NCI-H1092 treated with DMSO at 0.1 percent for 48 hours (cell line): ENCODE measurements at regions not wholly inside any gene's neighbourhood (a gene's known extent, or its start where the extent isn't known, plus 50 kb on each side); places are given as distances from the start of the nearest gene placed in this dataset.
A peak's percentile ranks its signal among the peaks of the same experiment; 100 is the strongest.

ENCODE experiments used
- DNase-seq: peaks from one replicate; lab custom pipeline; 2025; lab: John Stamatoyannopoulos, UW

GRCh38 chr13:111038887-111039286 lies 76.2 kb upstream of the ARHGEF7 start:
- no peak for DNase-seq

DNA sequence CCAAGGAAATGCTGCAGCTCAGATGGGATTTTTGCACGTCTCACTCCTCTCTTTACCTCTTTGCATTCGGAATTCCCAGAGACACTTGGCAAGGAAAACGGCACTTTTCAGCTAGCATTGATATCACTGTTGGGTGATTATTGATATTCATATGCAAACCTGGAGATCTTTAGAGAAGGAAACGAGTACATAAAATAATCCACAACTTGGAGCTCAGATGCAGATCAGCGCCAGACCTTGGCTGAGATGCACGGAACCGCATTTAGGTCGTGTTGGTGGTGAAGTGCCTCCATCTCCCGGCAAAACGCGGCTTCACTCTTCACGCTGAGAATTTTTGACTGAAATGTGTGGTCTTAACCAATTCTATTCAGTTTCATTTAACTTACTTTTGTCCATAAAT lies 77.2 kb upstream of the ARHGEF7 start:
- DNase-seq = peak; percentile 79

DNA sequence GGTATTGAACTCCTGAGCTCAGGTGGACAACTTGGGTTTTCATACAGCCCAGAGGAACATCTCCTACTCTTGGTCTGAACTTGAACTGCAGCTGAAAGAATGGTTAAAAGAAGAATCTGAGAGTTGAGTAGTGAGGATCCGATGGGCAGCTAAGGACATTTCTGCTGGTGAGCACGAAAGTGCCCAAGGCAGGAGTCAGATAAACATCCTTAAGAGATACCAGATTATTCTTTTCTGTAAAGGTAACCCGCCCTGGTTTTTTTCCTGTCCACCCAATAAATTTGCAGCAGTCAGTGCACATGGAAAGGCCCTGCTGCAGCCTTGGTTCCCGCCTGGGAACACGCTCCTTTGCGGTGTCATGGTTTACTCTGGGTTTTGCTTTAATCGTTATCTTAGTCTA lies 78.4 kb upstream of the ARHGEF7 start:
- DNase-seq = no peak

DNA sequence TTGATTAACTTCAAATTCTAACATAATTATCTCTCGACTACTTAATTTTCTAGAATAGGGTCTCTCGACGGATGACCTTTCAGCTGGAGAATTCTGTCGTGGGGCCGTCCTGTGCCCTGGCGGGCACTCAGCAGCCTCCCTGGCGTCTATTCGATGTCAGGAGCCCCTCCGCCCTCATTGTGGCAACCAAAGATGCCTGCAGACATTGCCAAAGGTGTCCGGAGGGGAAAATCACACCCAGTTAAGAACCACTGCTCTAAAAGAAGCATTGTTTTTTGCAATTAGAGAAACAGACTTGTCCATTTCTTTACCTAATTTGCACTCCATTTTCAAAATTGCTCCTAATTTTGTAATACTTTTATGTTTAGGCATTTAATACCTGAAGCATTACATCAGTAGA lies 79.2 kb upstream of the ARHGEF7 start:
- no peak for DNase-seq

GRCh38 chr13:111034811-111035210 lies 80.3 kb upstream of the ARHGEF7 start:
- no peak for DNase-seq

DNA sequence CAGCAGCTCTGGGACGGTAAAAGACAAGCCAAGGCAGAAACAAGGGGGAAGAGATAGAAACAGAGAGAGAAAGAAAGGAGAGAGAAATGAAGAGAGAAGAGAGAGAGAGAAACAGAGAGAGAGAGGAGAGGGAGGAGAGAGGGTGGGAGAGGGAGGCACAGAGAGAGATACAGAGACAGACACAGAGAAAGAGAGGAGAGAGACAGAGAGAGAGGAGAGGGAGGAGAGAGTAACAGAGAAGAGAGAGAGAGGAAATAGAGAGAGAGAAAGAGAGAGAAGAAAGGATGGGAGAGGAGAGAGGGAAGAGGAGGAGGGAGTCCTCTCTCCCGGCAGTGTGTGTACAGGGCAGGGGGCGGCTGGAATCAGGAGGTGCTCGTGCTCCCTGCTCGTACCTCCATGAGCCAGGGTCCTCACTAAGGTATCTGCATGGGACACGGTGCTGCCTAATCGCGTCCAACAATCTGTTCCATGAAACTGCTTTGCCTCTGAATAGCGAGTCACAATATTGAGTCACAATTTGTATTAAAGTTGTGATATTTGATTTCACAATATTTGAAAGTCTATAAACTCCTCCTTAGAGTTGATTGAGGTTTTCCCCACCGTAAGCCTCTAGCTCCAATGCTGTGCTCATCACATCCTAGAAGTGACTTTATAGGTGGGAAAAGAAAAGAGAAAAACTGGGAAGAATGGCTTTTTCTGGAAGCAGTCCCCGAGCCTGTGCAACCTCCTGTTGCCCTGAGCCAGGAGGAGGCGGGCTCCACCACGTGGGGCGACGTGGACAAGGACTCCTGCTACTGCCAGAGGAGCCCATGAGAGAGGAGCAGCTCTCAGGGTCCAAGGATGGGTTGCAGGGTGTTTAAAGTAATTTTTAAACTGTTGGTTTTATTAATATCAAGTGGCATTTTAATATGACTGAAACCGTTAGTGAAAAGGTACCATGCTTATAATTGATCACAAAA lies 81.7 kb upstream of the ARHGEF7 start:
- no peak for DNase-seq

DNA sequence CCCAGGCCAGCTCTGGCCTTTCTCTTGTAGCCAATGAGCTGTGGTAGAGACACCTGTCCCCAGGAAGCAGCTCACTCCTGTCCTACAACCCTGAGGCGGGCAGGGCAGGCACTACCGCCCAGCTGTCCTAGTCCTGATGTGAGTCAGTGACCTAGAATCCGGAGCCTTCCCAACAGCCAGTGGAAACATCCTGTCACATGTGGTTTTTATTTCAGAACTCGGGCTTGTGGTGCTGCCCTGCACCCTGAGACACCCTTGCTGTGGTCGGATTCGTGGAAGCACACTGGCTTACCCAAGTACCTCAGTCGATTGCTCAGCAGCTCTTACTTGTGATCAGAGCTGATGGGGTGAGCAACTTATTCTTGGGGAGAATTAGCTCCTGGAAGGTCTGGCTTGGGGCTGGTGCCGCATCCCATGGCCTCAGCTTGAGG lies 83.6 kb upstream of the ARHGEF7 start:
- no peak for DNase-seq

DNA sequence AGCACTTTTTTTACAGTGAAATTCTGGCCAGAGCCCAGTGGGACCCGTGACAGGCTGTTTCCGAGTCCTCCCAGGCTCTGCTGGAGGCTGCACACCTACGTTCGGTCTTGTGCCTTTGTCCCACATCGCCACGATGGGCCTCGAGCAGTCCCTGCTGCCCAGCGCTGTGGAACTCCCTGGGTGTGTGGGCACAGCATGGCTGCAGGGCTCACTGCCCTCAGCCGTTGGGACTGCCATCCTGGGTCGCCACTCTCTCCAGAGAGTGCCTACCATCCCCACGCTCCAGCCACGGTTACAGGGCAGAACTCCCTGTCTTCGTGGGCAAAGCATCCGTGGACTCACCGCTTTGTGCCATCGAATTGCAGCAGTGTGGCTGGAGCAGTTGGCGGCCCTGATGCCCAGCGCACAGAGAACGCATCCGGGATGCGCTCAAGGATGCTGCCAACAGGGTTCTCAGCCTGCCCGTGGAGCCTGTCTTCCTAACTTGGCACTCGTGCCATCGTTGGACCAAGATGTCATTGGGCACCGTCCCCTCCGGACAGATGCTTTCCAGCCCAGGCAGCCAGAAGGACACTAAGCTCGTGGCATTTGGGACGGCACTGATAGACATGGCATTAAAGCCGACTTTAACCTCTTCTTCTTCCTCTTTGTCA lies 85.0 kb upstream of the ARHGEF7 start:
- DNase-seq = no peak

- no peak for DNase-seq
Observed at GRCh38 chr13:111027458-111028439, 87.4 kb upstream of the ARHGEF7 start.

DNA sequence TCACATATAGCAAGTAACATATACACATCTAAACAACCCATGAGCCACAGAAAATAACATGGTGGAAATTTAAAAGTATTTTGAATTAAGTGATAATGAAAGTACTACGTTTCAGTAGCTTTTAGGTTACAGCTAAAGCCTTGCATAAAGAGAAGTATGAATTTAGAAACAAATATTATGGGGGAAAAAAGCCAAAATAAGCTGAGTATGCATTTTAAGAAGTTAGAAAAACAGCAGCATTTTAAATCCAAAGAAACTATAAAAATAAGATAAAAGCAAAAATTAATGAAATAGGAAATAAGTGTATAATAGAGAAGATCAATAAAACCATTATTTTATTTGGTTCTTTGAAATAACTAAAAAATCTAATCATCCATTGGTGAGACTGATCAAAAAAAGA lies 89.8 kb upstream of the ARHGEF7 start:
- no peak for DNase-seq

GRCh38 chr13:111022886-111023285 lies 92.2 kb upstream of the ARHGEF7 start:
- no peak for DNase-seq

DNA sequence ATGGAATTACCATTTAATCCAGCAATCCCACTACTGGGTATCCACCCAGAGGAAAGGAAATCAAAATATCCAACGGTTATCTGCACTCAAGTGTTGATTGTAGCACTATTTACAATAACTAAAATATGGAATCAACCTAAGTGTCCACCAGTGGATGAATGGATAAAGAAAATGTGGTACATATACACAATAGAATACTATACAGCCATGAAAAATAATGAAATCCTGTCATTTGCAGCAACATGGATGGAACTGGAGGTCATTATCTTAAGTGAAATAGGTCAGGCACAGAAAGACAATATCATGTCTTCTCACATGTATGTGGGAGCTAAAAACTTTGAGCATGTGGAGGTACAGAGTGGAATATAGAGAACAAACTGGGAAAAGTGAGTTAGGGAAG lies 92.9 kb upstream of the ARHGEF7 start:
- DNase-seq = no peak

DNA sequence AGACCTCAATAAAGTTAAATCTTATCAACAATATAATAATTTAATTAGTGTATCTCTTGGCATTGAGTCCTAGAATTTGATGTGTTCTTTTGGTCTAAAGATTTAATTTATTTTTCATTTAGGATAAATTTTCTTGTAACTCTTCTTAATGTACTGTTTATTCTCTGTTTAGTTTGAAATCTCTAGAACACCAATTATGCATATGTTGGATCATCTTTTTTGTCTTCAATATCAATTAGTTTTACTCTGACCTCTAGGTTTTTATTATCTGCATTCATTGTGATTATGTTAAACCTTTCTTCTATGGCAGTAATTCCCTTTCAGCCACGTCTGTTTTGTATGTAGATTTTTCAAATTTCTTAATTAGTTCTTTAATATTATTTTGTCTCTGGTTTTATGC lies 93.8 kb upstream of the ARHGEF7 start:
- no peak for DNase-seq

DNA sequence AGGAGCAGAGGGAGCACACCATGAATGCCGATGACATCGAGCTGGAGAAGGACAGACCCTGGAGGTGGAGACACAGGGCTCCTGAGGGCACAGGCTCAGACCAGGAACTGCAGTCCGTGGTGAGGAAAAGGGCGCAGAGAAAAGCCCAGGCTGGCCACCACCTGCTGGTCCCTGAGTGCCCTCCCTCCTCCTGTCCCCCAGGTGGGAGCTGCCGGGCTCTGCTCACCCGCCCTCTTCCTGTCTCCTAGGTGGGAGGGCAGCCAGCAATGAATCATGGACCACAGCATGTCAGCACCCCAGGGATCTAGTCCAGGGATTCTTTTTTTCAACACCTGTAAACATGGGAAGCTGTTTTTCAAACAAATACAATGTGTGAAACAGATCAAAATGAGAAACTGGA lies 94.6 kb upstream of the ARHGEF7 start:
- DNase-seq = no peak

DNA sequence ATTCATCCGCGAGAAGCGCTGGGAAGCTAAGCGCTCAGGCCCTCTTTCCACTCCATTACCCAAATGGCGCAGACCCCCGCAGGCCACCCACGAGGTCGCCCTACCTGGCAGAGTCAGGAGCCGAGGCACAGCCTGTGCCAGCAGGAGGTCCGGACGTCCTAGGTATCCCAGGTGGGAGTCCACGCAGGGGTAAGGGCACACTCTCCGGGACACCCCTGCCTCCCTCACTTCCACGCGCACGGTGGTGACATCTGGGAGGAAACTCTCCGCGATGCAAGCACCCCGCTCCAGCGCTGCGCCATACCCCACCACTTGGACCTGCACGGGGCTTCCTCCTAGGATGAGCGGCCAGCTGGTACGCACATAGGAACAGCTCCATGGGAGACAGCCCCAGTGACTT lies 95.1 kb upstream of the ARHGEF7 start:
- DNase-seq = no peak

GRCh38 chr13:111017755-111018459 lies 97.2 kb upstream of the ARHGEF7 start:
- no peak for DNase-seq

DNA sequence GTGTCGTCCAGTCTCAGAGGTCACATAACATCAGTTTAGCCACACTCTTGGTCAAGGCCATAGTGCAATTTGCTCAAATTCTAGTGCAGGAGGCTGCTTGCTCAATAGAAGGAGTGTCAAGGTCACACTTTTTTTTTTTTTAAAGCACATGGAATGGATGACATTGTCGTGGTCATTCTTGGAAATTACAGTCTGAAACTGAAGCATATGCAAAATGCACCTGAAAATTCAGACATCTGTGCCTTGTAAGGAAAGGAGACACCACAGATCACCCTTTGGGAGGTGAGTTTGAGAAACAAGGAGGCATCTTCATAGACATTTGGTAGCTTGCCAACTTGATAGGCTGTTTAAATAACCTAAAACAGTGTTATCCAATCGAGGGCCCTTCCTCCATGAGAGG lies 98.3 kb upstream of the ANKRD10 start:
- DNase-seq = no peak

DNA sequence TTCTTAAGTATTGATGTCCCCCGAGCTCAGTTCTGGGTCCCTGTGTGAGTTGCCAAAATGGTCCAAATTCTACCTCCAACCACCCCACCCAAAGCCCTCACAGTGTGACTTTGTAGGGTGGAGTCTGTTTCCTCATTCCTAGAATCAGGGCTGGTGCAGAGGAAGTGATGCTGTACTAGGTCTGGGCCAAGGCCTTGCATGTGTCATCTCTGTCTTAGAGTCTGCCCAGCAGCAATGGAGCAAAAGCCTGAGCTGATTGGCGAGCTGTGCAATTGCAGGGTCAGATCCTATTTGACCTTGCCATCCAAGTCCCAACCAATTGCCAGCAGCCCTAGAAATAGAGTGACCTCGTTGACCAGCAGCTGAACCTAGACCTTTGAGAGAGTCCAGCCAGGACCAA lies 97.0 kb upstream of the ANKRD10 start:
- no peak for DNase-seq

- no peak for DNase-seq
Observed at GRCh38 chr13:111008351-111008750, 93.5 kb upstream of the ANKRD10 start.

GRCh38 chr13:111007209-111007608 lies 92.3 kb upstream of the ANKRD10 start:
- DNase-seq = no peak

GRCh38 chr13:111006506-111007031 lies 91.7 kb upstream of the ANKRD10 start:
- peak; percentile 88 for DNase-seq
